GM10266 (cell line): ENCODE measurements at regions not wholly inside any gene's neighbourhood (a gene's known extent, or its start where the extent isn't known, plus 50 kb on each side); places are given as distances from the start of the nearest gene placed in this dataset.

ENCODE experiments used
- DNase-seq: peaks from one replicate; pipeline ENCODE4 v3.0.0; 2012; ENCODE audit errors: extremely low spot score
- CTCF ChIP-seq: IDR thresholded peaks from 2 replicates; pipeline ENCODE4 v1.5.1; 2012; ENCODE audit warnings: mild to moderate bottlenecking, low read depth; ENCODE audit not compliant: control insufficient read depth, insufficient read depth; ENCODE audit errors: missing control alignments

- DNase-seq: no peak
- TF ChIP-seq CTCF: no peak
Measured at GRCh38 chr19:23509686-23510450, 114.6 kb upstream of the ZNF91 start.

GRCh38 chr19:23507446-23507845 lies 112.2 kb upstream of the ZNF91 start:
- no peak for TF ChIP-seq CTCF
- DNase-seq: no peak

GRCh38 chr19:23505738-23506137 lies 110.5 kb upstream of the ZNF91 start:
- no peak for DNase-seq
- no peak for TF ChIP-seq CTCF

- TF ChIP-seq CTCF: no peak
- DNase-seq: no peak
Measured at GRCh38 chr19:23482829-23483228, 87.6 kb upstream of the ZNF91 start.

- no peak for TF ChIP-seq CTCF
- no peak for DNase-seq
Measured at GRCh38 chr19:23481043-23481442, 85.8 kb upstream of the ZNF91 start.

GRCh38 chr19:23475477-23475876 lies 80.2 kb upstream of the ZNF91 start:
- no peak for TF ChIP-seq CTCF
- no peak for DNase-seq

- DNase-seq: no peak
- no peak for TF ChIP-seq CTCF
Measured at GRCh38 chr19:23474761-23475160, 79.5 kb upstream of the ZNF91 start.
